ENCODE measurements at regions not wholly inside any gene's neighbourhood (a gene's known extent, or its start where the extent isn't known, plus 50 kb on each side); places are given as distances from the start of the nearest gene placed in this dataset.

DNA sequence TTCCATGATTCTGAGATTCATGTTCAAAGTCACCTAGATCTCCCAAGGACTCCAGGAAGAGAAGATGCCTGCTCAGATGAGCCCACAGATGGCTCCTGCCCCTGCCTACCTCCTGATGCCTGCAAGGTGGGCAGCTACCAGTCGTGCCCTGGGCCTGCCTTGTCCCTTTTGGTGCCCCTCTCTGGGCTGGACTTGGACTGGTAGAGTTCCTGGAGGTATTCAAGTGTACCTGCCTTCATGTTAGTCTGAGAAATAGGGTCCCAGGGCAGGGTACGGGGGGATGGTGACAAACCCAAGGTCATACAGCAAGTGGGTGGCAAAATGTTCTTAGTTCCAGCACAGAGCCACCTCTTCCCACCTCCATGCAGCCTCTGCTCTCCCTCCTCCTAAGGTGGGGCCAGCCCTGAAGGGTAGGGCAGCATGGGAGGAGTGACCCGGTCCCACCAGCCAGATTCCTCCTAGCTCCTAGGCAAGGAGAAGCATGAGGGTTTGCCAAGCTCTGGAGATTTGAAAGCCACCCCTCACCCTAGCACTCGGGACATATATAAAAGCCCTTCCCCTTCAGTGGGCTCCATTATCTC, 80.8 kb upstream of the UNC5B start:
- no peak overlapping the region for H3K27ac Mint-ChIP-seq
- peaks cover 8% of the 10 kb centered on the region for H3K27me3 Mint-ChIP-seq
- no peaks in the 10 kb centered on the region for H3K9me3 Mint-ChIP-seq
- H3K36me3 Mint-ChIP-seq: no peaks in the 10 kb centered on the region
- peaks cover 6% of the 10 kb centered on the region for H3K4me1 Mint-ChIP-seq
- no peak overlapping the region for H3K4me3 Mint-ChIP-seq

- Mint-ChIP-seq H3K27ac (no peak overlapping the region), H3K4me1 (peaks cover 6% of the 10 kb centered on the region), H3K9me3 (no peaks in the 10 kb centered on the region), H3K4me3 (no peak overlapping the region), H3K36me3 (no peaks in the 10 kb centered on the region), H3K27me3 (peaks cover 5% of the 10 kb centered on the region)
Measured at GRCh38 chr10:71132321-71132810, 80.0 kb upstream of the UNC5B start.

DNA sequence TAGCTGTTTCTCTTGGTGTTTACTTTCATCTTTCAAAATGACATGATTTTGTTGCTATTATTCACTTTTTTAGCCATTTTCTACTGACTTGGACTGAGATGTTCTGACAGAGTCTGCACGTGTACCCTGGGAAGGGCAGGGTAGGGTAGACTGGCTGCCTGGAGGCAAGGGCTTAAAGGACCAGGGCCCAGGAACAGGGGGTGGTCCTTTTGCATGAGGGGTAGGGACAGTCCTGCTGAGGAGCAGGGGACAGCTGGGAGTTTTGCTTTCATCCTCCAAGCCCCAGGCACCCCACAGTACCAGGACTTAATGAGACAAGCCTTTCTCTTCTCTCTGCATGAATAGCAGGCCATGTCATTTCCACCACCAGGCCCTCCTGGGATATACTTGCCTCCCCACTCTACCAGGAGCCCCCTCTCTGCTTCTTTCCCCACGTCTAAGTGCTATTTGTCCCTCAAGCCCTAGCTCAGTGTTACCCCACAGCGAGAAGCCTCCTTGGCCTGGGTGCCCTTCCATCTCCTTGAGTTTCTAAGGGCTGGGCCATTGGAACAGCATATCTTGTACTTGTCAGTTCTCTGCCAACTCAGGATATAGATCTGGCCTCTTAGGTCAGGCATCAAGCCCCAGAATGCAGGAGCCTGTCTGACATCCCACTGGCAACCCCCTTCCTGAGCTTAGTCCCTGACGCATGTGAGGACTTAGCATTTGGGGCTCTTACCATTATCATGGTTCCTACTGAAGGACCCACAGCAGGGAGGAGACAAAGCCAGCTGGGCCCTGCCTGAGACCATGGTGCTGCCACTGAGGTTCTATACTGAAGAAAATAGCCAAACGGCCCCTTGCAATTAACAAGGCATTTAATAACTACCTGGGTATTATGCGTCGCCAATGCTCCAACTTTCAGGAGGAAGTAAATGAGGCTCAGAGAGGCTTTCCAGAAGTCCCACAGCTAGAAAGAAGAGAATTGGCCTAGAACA, 78.4 kb upstream of the UNC5B start:
- Mint-ChIP-seq H3K36me3 (no peaks in the 10 kb centered on the region), H3K27ac (no peak overlapping the region), H3K9me3 (no peaks in the 10 kb centered on the region), H3K4me1 (no peaks in the 10 kb centered on the region), H3K27me3 (peaks cover 4% of the 10 kb centered on the region), H3K4me3 (no peak overlapping the region)

GRCh38 chr10:71134732-71135211, 77.6 kb upstream of the UNC5B start:
- no peak overlapping the region for H3K4me3 Mint-ChIP-seq
- no peaks in the 10 kb centered on the region for H3K4me1 Mint-ChIP-seq
- no peaks in the 10 kb centered on the region for H3K36me3 Mint-ChIP-seq
- H3K9me3 Mint-ChIP-seq: no peaks in the 10 kb centered on the region
- no peak overlapping the region for H3K27ac Mint-ChIP-seq
- H3K27me3 Mint-ChIP-seq: peaks cover 4% of the 10 kb centered on the region

GRCh38 chr10:71135236-71135635, 77.1 kb upstream of the UNC5B start:
- Mint-ChIP-seq H3K9me3 (no peaks in the 10 kb centered on the region), H3K27ac (no peak overlapping the region), H3K27me3 (peaks cover 4% of the 10 kb centered on the region), H3K4me1 (no peaks in the 10 kb centered on the region), H3K36me3 (no peaks in the 10 kb centered on the region), H3K4me3 (no peak overlapping the region)

DNA sequence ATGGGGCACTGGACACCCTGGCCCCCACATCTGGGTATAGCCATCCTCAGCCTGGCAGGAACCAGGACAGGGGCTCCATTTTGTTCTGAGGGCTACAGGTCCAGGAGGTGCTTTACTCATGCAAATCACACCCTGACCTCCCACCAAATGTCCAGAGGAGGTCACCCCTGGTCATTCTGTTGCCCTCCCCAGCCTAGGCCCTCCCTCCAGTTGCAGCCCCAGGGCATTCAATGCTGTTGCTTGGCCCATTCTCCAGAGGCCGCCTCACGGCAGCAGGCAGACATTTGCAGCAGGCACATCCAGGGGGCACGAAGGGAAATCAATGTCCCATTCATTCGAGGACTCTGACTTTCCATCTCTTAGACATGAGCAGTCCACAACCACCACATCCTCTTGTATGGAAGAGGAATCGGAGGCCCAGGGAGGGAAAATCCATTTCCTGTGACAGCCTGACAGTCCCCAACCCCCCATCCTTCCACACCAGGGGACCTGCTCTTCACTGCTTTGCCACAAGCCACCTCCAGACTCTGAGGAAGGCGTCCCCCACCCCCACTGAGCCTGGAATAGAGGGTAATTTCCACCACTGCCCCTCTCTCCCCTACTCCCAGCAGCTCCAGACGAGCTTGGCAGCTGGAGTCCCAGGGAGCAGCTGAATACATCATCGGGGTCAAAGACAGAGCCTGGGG, 76.2 kb upstream of the UNC5B start:
- Mint-ChIP-seq H3K4me3 (no peak overlapping the region), H3K4me1 (no peaks in the 10 kb centered on the region), H3K36me3 (no peaks in the 10 kb centered on the region), H3K27ac (no peak overlapping the region), H3K9me3 (no peaks in the 10 kb centered on the region), H3K27me3 (peaks cover 4% of the 10 kb centered on the region)

- Mint-ChIP-seq H3K36me3 (no peaks in the 10 kb centered on the region), H3K27me3 (peaks cover 2% of the 10 kb centered on the region), H3K9me3 (no peaks in the 10 kb centered on the region), H3K4me1 (no peaks in the 10 kb centered on the region), H3K27ac (no peak overlapping the region), H3K4me3 (no peak overlapping the region)
Measured at GRCh38 chr10:71137701-71138100, 74.7 kb upstream of the UNC5B start.

- Mint-ChIP-seq H3K27ac (no peak overlapping the region), H3K4me1 (no peaks in the 10 kb centered on the region), H3K4me3 (no peak overlapping the region), H3K9me3 (no peaks in the 10 kb centered on the region), H3K36me3 (no peaks in the 10 kb centered on the region), H3K27me3 (no peaks in the 10 kb centered on the region)
Measured at GRCh38 chr10:71138166-71138830, 74.1 kb upstream of the UNC5B start.

GRCh38 chr10:71141528-71141927, 70.8 kb upstream of the UNC5B start:
- H3K27ac Mint-ChIP-seq: no peak overlapping the region
- H3K4me1 Mint-ChIP-seq: no peaks in the 10 kb centered on the region
- no peaks in the 10 kb centered on the region for H3K9me3 Mint-ChIP-seq
- no peaks in the 10 kb centered on the region for H3K36me3 Mint-ChIP-seq
- H3K27me3 Mint-ChIP-seq: no peaks in the 10 kb centered on the region
- no peak overlapping the region for H3K4me3 Mint-ChIP-seq

- Mint-ChIP-seq H3K9me3 (no peaks in the 10 kb centered on the region), H3K27ac (no peak overlapping the region), H3K4me1 (no peaks in the 10 kb centered on the region), H3K27me3 (no peaks in the 10 kb centered on the region), H3K36me3 (no peaks in the 10 kb centered on the region), H3K4me3 (no peak overlapping the region)
Measured at GRCh38 chr10:71143170-71143569, 69.2 kb upstream of the UNC5B start.

DNA sequence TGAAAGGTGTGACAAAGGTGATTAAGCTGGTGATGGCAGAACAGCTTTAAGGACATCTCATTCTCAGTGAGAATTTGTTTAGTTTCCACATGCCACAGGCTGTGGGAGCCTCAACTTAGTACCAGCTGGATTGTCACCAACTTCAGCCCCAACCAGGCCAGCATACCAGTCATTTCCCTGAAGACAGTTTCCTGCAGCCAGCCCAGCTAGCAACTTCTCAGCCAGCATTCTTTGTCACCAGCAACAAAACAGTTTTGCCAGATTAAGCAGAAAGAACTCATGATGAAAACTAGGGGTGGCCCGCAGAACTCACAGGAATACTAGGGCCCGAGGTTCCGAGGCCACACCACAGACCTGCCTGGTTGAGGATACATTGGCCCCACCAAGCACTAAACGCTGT, 68.8 kb upstream of the UNC5B start:
- Mint-ChIP-seq H3K9me3 (no peaks in the 10 kb centered on the region), H3K4me3 (no peak overlapping the region), H3K27me3 (no peaks in the 10 kb centered on the region), H3K36me3 (no peaks in the 10 kb centered on the region), H3K27ac (no peak overlapping the region), H3K4me1 (no peaks in the 10 kb centered on the region)

- H3K9me3 Mint-ChIP-seq: no peaks in the 10 kb centered on the region
- no peak overlapping the region for H3K4me3 Mint-ChIP-seq
- no peaks in the 10 kb centered on the region for H3K4me1 Mint-ChIP-seq
- H3K27me3 Mint-ChIP-seq: no peaks in the 10 kb centered on the region
- no peaks in the 10 kb centered on the region for H3K36me3 Mint-ChIP-seq
- H3K27ac Mint-ChIP-seq: no peak overlapping the region
Measured at GRCh38 chr10:71144824-71145223, 67.5 kb upstream of the UNC5B start.

GRCh38 chr10:71145352-71145945, 66.9 kb upstream of the UNC5B start:
- H3K4me3 Mint-ChIP-seq: no peak overlapping the region
- no peaks in the 10 kb centered on the region for H3K4me1 Mint-ChIP-seq
- no peaks in the 10 kb centered on the region for H3K9me3 Mint-ChIP-seq
- H3K27ac Mint-ChIP-seq: no peak overlapping the region
- H3K36me3 Mint-ChIP-seq: no peaks in the 10 kb centered on the region
- no peaks in the 10 kb centered on the region for H3K27me3 Mint-ChIP-seq

GRCh38 chr10:71150796-71151195, 61.6 kb upstream of the UNC5B start:
- Mint-ChIP-seq H3K36me3 (no peaks in the 10 kb centered on the region), H3K4me3 (no peak overlapping the region), H3K27me3 (no peaks in the 10 kb centered on the region), H3K4me1 (no peaks in the 10 kb centered on the region), H3K9me3 (no peaks in the 10 kb centered on the region), H3K27ac (no peak overlapping the region)

DNA sequence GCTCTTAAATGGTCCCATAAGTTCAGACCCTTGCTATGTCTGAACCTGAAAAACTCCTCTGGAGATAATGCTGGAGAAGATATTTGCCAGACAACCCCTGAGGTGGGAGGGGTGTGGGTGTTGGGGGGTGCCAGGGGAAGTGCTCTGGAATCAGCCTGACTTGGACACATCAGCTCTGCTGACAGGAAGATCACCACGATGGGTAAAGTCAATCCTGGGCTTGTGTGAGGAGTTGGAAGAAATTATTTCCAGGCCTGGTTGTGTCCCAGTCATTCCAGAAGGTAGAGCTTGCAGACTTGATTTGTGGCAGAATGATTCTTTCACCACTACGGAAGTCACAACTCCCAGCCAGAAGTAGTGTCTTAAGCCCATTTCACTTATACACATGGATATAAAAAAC, 60.3 kb upstream of the UNC5B start:
- Mint-ChIP-seq H3K36me3 (no peaks in the 10 kb centered on the region), H3K27me3 (no peaks in the 10 kb centered on the region), H3K27ac (no peak overlapping the region), H3K9me3 (no peaks in the 10 kb centered on the region), H3K4me3 (no peak overlapping the region), H3K4me1 (no peaks in the 10 kb centered on the region)

Measured in activated naive CD4-positive, alpha-beta T cell treated with anti-CD3 and anti-CD28 coated beads, Interleukin-2, amount 50 U/mL, for 24 hours (primary cell).